ENCODE measurements at regions not wholly inside any gene's neighbourhood (a gene's known extent, or its start where the extent isn't known, plus 50 kb on each side); places are given as distances from the start of the nearest gene placed in this dataset.

GRCh38 chr4:158032733-158033415 lies 140.0 kb downstream of the GASK1B start:
- TF ChIP-seq CTCF (tag by site-specific recombination; IDR thresholded peaks at IDR 0.05), result no peak
- no peak for TF ChIP-seq ZNF530 (tag by site-specific recombination; IDR thresholded peaks at IDR 0.05; ENCODE audit: low read depth)
- TF ChIP-seq ZNF404 (tag by site-specific recombination; IDR thresholded peaks at IDR 0.05), result no peak
- no peak for TF ChIP-seq SALL2 (tag by site-specific recombination; IDR thresholded peaks at IDR 0.05; ENCODE audit: borderline replicate concordance)
- TF ChIP-seq OVOL3 (tag by site-specific recombination; IDR thresholded peaks at IDR 0.05), result no peak
- no peak for TF ChIP-seq ZNF398 (tag by site-specific recombination; IDR thresholded peaks at IDR 0.05)
- TF ChIP-seq ZNF549 (tag by site-specific recombination; IDR thresholded peaks at IDR 0.05), result no peak
- no peak for TF ChIP-seq ZBTB7A (tag by site-specific recombination; IDR thresholded peaks at IDR 0.05; ENCODE audit: low read depth)
- TF ChIP-seq RBAK (tag by site-specific recombination; IDR thresholded peaks at IDR 0.05), result no peak
- TF ChIP-seq ZSCAN30 (tag by site-specific recombination; IDR thresholded peaks at IDR 0.05), result no peak
- TF ChIP-seq ZNF416 (tag by site-specific recombination; IDR thresholded peaks at IDR 0.05), result no peak
- TF ChIP-seq PBX3 (CRISPR knock-in tag; IDR thresholded peaks at IDR 0.05), result no peak
- TF ChIP-seq YY1 (tag by site-specific recombination; IDR thresholded peaks at IDR 0.05), result no peak
